ENCODE measurements at regions not wholly inside any gene's neighbourhood (a gene's known extent, or its start where the extent isn't known, plus 50 kb on each side); places are given as distances from the start of the nearest gene placed in this dataset.

- 62% methylated on average over 11 of the region's 11 CpGs for WGBS
- H3K9me3 ChIP-seq (ENCODE audit: control insufficient read depth in 4 of 4, low read length in 3 of 4), result no peaks in the 10 kb centered on the region
- no peak overlapping the region for H3K4me3 ChIP-seq (ENCODE audit: low read depth in 1 of 3, low read length in 3 of 3)
- no peak for DNase-seq (ENCODE audit: low spot score)
- peaks cover 0 to 6% (median 3%) of the 10 kb centered on the region in 4 donors for H3K4me1 ChIP-seq (ENCODE audit: control insufficient read depth in 4 of 4, insufficient read depth in 4 of 4, low read length in 3 of 4)
- H3K27me3 ChIP-seq (ENCODE audit: control insufficient read depth in 4 of 4, insufficient read depth in 4 of 4, low read length in 3 of 4), result peaks cover 0 to 11% (median 5%) of the 10 kb centered on the region in 4 donors
- no peak overlapping the region for H3K9ac ChIP-seq (ENCODE audit: low read depth in 1 of 2, low read length in 2 of 2)
- no peak for TF ChIP-seq RAD21 (IDR thresholded peaks at IDR 0.05)
- TF ChIP-seq ZBTB33 (IDR thresholded peaks at IDR 0.05), result no peak
- TF ChIP-seq JUND (IDR thresholded peaks at IDR 0.05), result no peak
- no peak for TF ChIP-seq EGR1 (IDR thresholded peaks at IDR 0.05; ENCODE audit: low read depth in 2 of 2)
- no peak for TF ChIP-seq FOXA2 (IDR thresholded peaks at IDR 0.05)
- TF ChIP-seq REST (IDR thresholded peaks at IDR 0.05), result no peak
- no peak for TF ChIP-seq RXRA (IDR thresholded peaks at IDR 0.05)
- no peak overlapping the region for H3K27ac ChIP-seq (ENCODE audit: low read depth in 1 of 2, low read length in 2 of 2)
- no peaks in the 10 kb centered on the region for H3K36me3 ChIP-seq (ENCODE audit: control insufficient read depth in 4 of 4, insufficient read depth in 3 of 4, low read depth in 1 of 4, low read length in 3 of 4)
Measured at GRCh38 chr3:135503065-135503759, 462.3 kb upstream of the PPP2R3A start.

GRCh38 chr3:135503760-135504686 is 461.5 kb upstream of the PPP2R3A start:
- TF ChIP-seq CTCF (IDR thresholded peaks at IDR 0.05; ENCODE audit: low read depth, low read length, missing input control) (peak; percentile 59), FOXA1 (IDR thresholded peaks at IDR 0.05) (no peak), RAD21 (IDR thresholded peaks at IDR 0.05) (peak; percentile 88 to 90)
- Histone ChIP-seq H3K27me3 (ENCODE audit: control insufficient read depth in 4 of 4, insufficient read depth in 4 of 4, low read length in 3 of 4) (peaks cover 0 to 11% (median 5%) of the 10 kb centered on the region in 4 donors), H3K27ac (ENCODE audit: low read depth in 1 of 2, low read length in 2 of 2) (no peak overlapping the region), H3K9ac (ENCODE audit: low read depth in 1 of 2, low read length in 2 of 2) (no peak overlapping the region), H3K4me3 (ENCODE audit: low read depth in 1 of 3, low read length in 3 of 3) (no peak overlapping the region), H3K4me1 (ENCODE audit: control insufficient read depth in 4 of 4, insufficient read depth in 4 of 4, low read length in 3 of 4) (peaks cover 0 to 6% (median 3%) of the 10 kb centered on the region in 4 donors), H3K36me3 (ENCODE audit: control insufficient read depth in 4 of 4, insufficient read depth in 3 of 4, low read depth in 1 of 4, low read length in 3 of 4) (no peaks in the 10 kb centered on the region), H3K9me3 (ENCODE audit: control insufficient read depth in 4 of 4, low read length in 3 of 4) (peaks cover 0 to 2% (median 0%) of the 10 kb centered on the region in 4 donors)
- 29% methylated on average over 18 of the region's 18 CpGs for WGBS
- DNase-seq (ENCODE audit: low spot score), result peak; percentile 47

Data from liver (tissue), 8 donors.